ENCODE measurements at regions not wholly inside any gene's neighbourhood (a gene's known extent, or its start where the extent isn't known, plus 50 kb on each side); places are given as distances from the start of the nearest gene placed in this dataset.
"Not testable (repeated sequence)": the region's sequence is repeated elsewhere in the genome, so short reads cannot be mapped to it uniquely, and the experiment has no call there.

DNA sequence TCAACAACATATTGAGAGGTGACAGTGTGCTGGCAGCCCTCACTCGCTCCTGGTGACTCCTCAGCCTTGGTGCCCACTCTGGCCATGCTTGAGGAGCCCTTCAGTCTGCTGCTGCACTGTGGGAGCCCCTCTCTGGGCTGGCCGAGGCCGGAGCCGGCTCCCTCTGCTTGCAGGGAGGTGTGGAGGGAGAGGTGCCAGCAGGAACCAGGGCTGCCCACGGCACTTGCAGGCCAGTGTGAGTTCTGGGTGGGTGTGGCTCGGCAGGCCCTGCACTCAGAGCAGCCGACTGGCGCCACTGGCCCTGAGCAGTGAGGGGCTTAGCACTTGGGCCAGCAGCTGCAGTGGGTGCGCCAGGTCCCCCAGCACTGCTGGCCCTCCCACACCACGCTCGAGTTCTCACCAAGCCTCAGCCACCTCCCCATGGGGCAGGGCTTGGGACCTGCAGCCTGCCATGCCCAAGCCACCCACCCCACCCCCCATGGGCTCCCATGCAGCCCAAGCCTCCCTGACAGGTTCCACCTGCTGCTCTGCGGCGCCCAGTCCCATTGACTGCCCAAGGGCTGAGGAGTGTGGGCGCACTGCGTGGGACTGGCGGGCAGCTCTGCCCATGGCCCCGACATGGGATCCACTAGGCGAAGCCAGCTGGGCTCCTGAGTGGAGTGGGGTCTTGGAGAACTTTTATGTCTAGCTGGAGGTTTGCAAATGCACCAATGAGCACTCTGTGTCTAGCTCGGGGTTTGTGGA, 377.1 kb upstream of the ANKRD30A start:
- no peak for DNase-seq
- Histone ChIP-seq H3K36me3 (no peaks in the 10 kb centered on the region), H3K9me3 (no peaks in the 10 kb centered on the region), H3K4me3 (no peak overlapping the region), H3K9ac (ENCODE audit: low read depth in 2 of 2, low read length in 2 of 2) (no peak overlapping the region), H3K27ac (no peak overlapping the region), H3K27me3 (no peaks in the 10 kb centered on the region), H3K4me1 (no peaks in the 10 kb centered on the region)
- TF ChIP-seq, protein P1, sequence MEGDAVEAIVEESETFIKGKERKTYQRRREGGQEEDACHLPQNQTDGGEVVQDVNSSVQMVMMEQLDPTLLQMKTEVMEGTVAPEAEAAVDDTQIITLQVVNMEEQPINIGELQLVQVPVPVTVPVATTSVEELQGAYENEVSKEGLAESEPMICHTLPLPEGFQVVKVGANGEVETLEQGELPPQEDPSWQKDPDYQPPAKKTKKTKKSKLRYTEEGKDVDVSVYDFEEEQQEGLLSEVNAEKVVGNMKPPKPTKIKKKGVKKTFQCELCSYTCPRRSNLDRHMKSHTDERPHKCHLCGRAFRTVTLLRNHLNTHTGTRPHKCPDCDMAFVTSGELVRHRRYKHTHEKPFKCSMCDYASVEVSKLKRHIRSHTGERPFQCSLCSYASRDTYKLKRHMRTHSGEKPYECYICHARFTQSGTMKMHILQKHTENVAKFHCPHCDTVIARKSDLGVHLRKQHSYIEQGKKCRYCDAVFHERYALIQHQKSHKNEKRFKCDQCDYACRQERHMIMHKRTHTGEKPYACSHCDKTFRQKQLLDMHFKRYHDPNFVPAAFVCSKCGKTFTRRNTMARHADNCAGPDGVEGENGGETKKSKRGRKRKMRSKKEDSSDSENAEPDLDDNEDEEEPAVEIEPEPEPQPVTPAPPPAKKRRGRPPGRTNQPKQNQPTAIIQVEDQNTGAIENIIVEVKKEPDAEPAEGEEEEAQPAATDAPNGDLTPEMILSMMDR (IDR thresholded peaks at IDR 0.05): no peak
- intact Hi-C loops (cut with DNase I): no loop called here

DNA sequence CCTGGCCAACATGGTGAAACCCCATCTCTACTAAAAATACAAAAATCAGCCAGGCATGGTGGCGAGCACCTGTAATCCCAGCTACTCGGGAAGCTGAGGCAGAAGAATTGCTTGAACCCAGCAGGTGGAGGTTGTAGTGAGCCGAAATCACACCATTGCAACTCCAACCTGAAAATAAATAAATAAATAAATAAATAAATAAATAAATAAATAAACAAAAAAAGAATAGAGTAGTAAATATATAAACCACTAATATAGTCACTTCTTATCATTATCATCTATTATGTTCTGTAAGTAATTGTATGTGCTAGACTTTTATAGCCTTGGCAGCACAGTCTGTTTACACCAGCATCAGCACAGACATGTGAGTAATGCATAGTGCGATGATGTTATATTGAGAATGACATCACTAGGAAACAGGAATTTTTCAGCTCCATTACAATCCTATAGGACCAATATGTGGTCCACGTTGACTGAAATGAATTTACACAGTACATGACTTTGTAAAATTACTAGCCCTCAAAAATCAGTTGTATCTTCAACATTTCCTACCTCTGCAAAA, 385.4 kb upstream of the ANKRD30A start:
- Histone ChIP-seq H3K4me3 (no peak overlapping the region), H3K9ac (ENCODE audit: low read depth in 2 of 2, low read length in 2 of 2) (no peak overlapping the region), H3K27me3 (no peaks in the 10 kb centered on the region), H3K4me1 (no peaks in the 10 kb centered on the region), H3K9me3 (no peaks in the 10 kb centered on the region), H3K27ac (no peak overlapping the region), H3K36me3 (no peaks in the 10 kb centered on the region)
- intact Hi-C loops (cut with DNase I): no loop called here
- no peak for DNase-seq
- TF ChIP-seq, protein P1 (IDR thresholded peaks at IDR 0.05): no peak

DNA sequence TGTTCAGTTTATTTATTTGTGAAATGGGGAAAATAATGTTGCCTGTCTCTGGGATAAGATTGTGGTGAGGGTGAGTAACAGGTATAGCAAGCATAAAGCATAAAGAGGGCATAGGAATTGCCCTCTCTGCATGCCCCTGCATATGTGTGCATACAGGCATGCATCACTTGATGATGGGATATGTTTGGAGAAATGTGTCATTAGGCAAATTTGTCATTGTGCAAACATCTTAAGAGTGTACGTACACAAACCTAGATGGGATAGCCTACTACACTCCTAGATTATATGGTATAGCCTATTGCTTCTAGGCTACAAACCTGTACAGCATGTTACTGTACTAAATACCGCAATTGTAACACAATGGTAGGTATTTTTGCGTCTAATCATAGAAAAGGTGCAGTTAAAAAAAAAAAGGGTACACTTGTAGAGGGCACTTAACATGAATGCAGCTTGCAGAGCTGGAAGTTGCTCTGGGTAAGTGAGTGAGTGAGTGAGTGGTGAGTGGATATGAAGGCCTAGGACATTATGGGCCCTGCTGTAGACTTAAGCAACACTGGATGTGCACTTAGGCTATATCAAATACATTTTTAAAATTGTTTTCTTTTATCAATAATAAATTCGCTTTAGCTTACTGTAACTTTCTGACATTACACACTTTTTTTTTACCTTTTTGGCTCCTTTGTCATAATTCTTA, 386.5 kb upstream of the ANKRD30A start:
- no peaks in the 10 kb centered on the region for H3K9me3 ChIP-seq
- H3K4me3 ChIP-seq: no peak overlapping the region
- TF ChIP-seq, protein P1 (IDR thresholded peaks at IDR 0.05): no peak
- no peaks in the 10 kb centered on the region for H3K27me3 ChIP-seq
- intact Hi-C loops (cut with DNase I): no loop called here
- DNase-seq: no peak
- no peaks in the 10 kb centered on the region for H3K4me1 ChIP-seq
- H3K9ac ChIP-seq (ENCODE audit: low read depth in 2 of 2, low read length in 2 of 2): no peak overlapping the region
- no peaks in the 10 kb centered on the region for H3K36me3 ChIP-seq
- no peak overlapping the region for H3K27ac ChIP-seq

DNA sequence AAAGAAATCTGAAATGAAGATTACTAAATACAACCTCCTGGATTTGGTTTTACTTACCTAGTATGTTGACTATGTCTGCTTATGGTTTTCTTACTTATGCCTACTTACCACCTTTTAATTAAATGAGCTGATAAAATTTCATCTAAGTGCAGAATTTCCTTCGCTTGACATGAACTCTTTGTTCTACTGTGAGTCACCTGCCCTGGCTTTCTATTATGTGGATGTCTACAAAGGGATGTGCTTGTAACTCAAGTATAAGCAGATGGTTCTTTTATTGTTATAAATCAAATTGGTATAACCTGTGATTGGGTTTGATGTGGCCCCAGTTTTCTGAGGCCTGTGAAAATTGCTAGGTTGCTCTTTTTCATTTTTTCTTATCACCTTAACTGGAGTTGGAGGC, 389.1 kb upstream of the ANKRD30A start:
- Histone ChIP-seq H3K36me3 (no peaks in the 10 kb centered on the region), H3K27ac (no peak overlapping the region), H3K27me3 (no peaks in the 10 kb centered on the region), H3K9ac (ENCODE audit: low read depth in 2 of 2, low read length in 2 of 2) (no peak overlapping the region), H3K4me1 (no peaks in the 10 kb centered on the region), H3K9me3 (no peaks in the 10 kb centered on the region), H3K4me3 (no peak overlapping the region)
- no peak for DNase-seq
- intact Hi-C loops (cut with DNase I): no loop called here
- TF ChIP-seq, protein P1 (IDR thresholded peaks at IDR 0.05): no peak

DNA sequence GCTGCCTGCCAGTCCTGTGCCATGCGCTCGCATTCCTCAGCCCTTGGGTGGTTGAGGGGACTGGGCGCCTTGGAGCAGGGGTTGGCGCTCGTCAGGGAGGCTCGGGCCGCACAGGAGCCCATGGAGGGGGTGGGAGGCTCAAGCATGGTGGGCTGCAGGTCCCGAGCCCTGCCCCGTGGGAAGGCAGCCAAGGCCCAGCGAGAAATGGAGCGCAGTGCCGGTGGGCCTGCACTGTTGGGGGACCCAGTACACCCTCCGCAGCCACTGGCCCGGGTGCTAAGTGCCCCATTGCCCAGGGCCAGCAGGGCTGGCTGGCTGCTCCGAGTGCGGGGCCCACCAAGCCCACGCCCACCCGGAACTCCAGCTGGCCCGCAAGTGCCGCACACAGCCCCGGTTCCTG, 390.8 kb upstream of the ANKRD30A start:
- DNase-seq; H3K9ac ChIP-seq (ENCODE audit: low read depth in 2 of 2, low read length in 2 of 2); H3K27me3 ChIP-seq; intact Hi-C loops (cut with DNase I); H3K9me3 ChIP-seq; H3K4me3 ChIP-seq; H3K4me1 ChIP-seq; H3K36me3 ChIP-seq; H3K27ac ChIP-seq: not testable (repeated sequence)

DNA sequence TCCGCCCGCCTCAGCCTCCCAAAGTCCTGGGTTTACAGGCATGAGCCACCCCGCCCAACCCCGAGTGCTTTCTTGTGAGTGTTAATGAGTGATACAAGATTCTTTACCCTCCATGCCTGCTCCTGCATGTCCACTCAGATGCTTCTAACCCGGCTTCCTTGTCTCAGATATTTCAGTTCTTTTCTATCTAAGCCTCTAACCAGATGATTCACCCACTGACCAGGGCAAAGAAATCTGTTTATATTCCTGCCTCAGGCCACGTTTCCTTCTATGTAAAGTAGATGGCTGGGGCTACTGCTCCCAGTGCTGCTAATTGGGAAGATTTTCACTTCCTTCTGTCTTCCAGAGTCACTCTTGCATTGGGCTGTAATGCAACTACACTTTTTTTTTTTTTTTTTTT, 395.1 kb upstream of the ANKRD30A start:
- TF ChIP-seq, protein P1 (IDR thresholded peaks at IDR 0.05): no peak
- H3K4me1 ChIP-seq: no peaks in the 10 kb centered on the region
- intact Hi-C loops (cut with DNase I): no loop called here

More for the DNA sequence above, 395.1 kb upstream of the ANKRD30A start:
- Histone ChIP-seq H3K4me3 (no peak overlapping the region), H3K36me3 (no peaks in the 10 kb centered on the region), H3K9me3 (no peaks in the 10 kb centered on the region), H3K27ac (no peak overlapping the region), H3K9ac (ENCODE audit: low read depth in 2 of 2, low read length in 2 of 2) (no peak overlapping the region), H3K27me3 (no peaks in the 10 kb centered on the region)
- DNase-seq: no peak
